ENCODE measurements at regions not wholly inside any gene's neighbourhood (a gene's known extent, or its start where the extent isn't known, plus 50 kb on each side); places are given as distances from the start of the nearest gene placed in this dataset.

GRCh38 chr19:31154021-31154420, 195.2 kb downstream of the TSHZ3 start:
- DNase-seq, result no peak

DNA sequence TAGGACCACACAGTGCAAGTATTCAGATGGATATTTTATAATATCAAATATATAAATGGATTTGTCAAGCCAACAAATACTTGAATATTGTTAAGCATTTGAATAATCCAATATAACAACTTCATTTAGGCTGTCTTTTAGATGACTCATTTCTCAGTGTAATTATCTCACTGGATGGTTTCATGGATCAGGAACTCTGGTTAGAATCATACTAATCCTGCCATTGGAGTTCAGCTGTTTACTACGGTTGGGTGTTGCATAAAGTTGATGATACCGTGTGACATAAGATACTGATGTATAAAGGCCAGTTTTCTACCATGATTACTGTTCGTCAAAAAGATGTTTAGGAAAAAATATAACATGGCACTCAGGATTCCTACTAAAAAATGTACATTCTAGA, 196.3 kb downstream of the TSHZ3 start:
- DNase-seq, result no peak

GRCh38 chr19:31149441-31149941, 199.7 kb downstream of the TSHZ3 start:
- DNase-seq, result no peak

DNA sequence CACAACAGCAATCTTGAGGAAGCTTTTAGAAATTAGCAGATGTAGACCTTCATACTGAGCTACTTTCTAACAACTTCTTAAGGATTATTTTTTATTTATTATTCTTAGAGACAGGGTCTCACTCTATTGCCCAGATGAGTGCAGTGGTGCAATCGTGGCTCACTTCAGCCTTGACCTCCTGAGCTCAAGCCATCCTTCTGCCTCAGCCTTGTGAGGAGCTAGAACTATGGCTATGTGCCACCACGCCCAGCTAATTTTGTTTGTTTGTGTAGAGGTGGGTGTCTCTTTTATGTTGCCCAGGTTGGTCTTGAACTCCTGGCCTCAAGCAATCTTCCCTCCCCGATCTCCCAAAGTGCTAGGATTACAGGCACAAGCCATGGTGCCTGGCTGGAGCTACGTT, 200.6 kb downstream of the TSHZ3 start:
- no peak for DNase-seq

GRCh38 chr19:31147234-31147633, 202.0 kb downstream of the TSHZ3 start:
- DNase-seq, result no peak

DNA sequence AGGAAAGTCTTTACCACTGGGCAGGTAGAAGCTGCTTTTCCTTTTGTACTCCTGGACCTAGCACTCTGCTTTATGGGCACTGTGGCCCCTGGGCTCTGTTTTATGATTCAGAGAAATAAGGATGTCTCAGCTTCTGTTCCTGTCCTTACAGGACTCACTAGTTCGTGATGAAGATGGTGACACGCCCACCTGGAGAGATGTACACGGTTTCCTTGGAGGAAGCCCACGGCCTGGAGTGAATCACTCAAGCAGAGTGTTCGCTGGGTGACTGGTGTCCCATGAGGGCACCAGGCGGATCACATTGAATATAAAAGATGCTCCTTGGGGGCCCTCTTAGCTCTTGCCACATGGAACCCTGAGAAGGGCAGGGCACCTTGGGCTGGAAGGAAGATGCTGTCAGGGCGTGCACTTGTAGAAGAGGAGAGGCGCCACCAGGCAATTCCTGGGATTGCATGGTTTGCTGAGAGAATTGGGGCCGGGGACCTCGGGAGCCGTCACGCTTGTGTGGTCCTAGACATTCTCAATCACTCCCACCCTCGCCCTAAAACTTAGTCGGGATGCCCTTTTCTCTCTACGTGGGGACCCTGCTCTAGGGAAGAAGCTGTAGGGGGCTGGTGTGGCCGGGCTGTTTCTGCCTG, 202.6 kb downstream of the TSHZ3 start:
- no peak for DNase-seq

GRCh38 chr19:31146015-31146414, 203.2 kb downstream of the TSHZ3 start:
- DNase-seq, result no peak

DNA sequence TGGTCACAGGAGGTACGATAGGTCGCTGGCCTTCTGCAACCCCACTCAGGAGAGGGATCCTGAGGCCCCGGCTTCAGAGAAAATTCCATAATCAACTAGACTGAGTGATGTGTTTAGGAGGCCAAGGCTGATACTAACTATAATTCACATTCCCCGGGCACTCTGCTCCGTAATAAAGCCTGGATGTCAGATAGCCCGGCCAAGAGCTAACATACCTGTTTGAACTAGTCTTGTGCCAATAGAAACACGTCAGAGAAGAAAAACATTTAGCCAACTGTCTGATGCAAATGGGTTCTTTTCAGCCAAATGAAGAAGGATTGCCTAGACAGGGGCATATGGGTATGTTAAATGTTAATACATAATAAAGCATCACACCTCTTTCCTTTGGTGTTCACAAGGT, 204.2 kb downstream of the TSHZ3 start:
- peak; percentile 64 for DNase-seq

GRCh38 chr19:31144075-31144870, 205.0 kb downstream of the TSHZ3 start:
- no peak for DNase-seq

GRCh38 chr19:31141301-31141700, 207.9 kb downstream of the TSHZ3 start:
- no peak for DNase-seq

- DNase-seq, result no peak
Observed at GRCh38 chr19:31140717-31141116, 208.5 kb downstream of the TSHZ3 start.

GRCh38 chr19:31139871-31140505, 209.2 kb downstream of the TSHZ3 start:
- DNase-seq, result no peak

GRCh38 chr19:31138077-31138476, 211.2 kb downstream of the TSHZ3 start:
- DNase-seq, result no peak

GRCh38 chr19:31135841-31136240, 213.4 kb downstream of the TSHZ3 start:
- DNase-seq, result no peak

DNA sequence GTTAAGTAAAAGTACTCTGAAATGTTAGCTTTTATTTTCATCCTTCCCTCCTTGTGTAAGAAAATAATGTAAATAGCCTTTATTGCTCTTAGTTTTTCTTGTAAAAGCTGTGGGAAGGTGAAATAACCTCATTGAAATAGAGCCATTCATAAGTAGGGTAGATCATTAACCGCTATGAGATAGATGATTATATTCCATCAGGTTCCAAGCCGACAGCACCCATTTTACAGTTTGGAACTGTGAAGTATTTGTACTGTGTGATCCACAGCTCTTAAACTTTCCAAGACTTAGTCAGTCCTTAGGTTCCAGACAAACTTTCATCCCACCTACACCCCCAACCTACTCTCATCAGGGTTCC, 216.5 kb downstream of the TSHZ3 start:
- no peak for DNase-seq

DNA sequence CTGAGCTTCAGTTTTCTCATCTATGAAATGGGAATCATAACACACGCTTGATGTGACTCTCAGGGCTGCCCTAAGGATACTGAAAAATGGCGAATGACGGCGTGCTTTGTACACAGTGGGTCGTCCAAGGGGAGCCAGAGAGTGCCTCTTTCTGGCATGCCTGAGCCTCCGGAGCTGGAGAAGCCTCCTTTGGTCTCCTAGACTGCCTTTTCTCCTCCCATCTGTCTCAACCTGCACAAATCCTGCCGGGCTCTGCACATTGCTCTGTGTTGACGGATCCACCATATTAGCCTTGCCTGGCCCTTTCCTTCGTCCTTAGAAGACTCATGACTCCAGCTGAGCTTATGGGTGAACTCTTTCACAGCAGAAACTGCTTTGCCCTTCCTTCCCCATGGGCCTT, 220.9 kb downstream of the TSHZ3 start:
- DNase-seq, result no peak

GRCh38 chr19:31127134-31127967, 221.9 kb downstream of the TSHZ3 start:
- peak; percentile 90 for DNase-seq

GRCh38 chr19:31126236-31126635, 223.0 kb downstream of the TSHZ3 start:
- DNase-seq, result no peak

GRCh38 chr19:31125071-31125470, 224.2 kb downstream of the TSHZ3 start:
- DNase-seq, result no peak

DNA sequence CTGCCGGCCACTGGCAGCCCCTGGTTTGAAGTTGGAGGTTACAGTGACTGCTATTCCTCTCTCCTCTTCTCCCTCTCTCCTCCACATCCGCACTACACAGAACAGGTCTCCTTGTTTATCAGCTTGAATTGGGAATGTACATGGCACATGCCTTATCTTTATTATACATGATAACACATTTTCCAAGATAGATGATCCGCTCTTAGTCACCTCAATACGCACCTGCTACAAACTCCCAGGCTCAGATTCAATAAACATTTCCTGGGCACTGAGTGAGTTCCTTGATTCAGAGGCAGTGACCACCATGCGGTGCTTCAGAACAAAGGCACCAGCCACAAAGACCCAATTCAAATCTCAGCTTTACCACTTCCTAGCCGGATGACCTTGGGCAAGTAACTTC, 227.7 kb downstream of the TSHZ3 start:
- DNase-seq, result no peak

GRCh38 chr19:31120952-31121351, 228.3 kb downstream of the TSHZ3 start:
- no peak for DNase-seq

GRCh38 chr19:31119951-31120690, 229.1 kb downstream of the TSHZ3 start:
- no peak for DNase-seq

Measured in NCI-H526 treated with DMSO at 0.1 percent for 48 hours (cell line).